Neural progenitor cell (in vitro differentiated cells): ENCODE measurements at regions not wholly inside any gene's neighbourhood (a gene's known extent, or its start where the extent isn't known, plus 50 kb on each side); places are given as distances from the start of the nearest gene placed in this dataset.

Experiments used
- CTCF ChIP-seq: fragments of 200-600 bp; sonication (generic); IDR thresholded peaks from 2 replicates; pipeline ENCODE4 v1.5.1; 2017; ENCODE audit warnings: antibody characterized with exemption, mild to moderate bottlenecking
- EZH2 ChIP-seq: fragments of 200-600 bp; sonication (generic); IDR thresholded peaks from 2 replicates; pipeline ENCODE4 v1.6.1; 2017; ENCODE audit warnings: antibody characterized with exemption, mild to moderate bottlenecking, moderate library complexity
- EZH2phosphoT487 ChIP-seq: fragments of 200-600 bp; sonication (generic); IDR thresholded peaks from 2 replicates; pipeline ENCODE4 v1.6.1; 2017; ENCODE audit warnings: antibody characterized with exemption

- TF ChIP-seq CTCF (no peak), EZH2 (no peak), EZH2phosphoT487 (no peak)
These were observed 1390.5 kb upstream of the ADGRL2 start for GRCh38 chr1:80410233-80410632.
